HL-60 (cell line): ENCODE measurements at regions not wholly inside any gene's neighbourhood (a gene's known extent, or its start where the extent isn't known, plus 50 kb on each side); places are given as distances from the start of the nearest gene placed in this dataset.

Experiments
- GABPA ChIP-seq: IDR thresholded peaks from 2 replicates; pipeline ENCODE4 v1.6.1; 2012; ENCODE audit warnings: low read depth
- POLR2AphosphoS5 ChIP-seq: IDR thresholded peaks from 2 replicates; pipeline ENCODE4 v1.6.1; 2012; ENCODE audit warnings: low read depth
- REST ChIP-seq: IDR thresholded peaks from 2 replicates; pipeline ENCODE4 v1.6.1; 2012; ENCODE audit warnings: low read depth; ENCODE audit not compliant: insufficient replicate concordance
- SPI1 ChIP-seq: IDR thresholded peaks from 2 replicates; pipeline ENCODE4 v1.6.1; 2012; ENCODE audit warnings: low read depth, mild to moderate bottlenecking, borderline replicate concordance
- TF ChIP-seq, protein P1 (sequence below): IDR thresholded peaks from one replicate; pipeline ENCODE4 v1.5.1; 2011; ENCODE audit warnings: low read length, control low read depth, inconsistent platforms; ENCODE audit not compliant: insufficient read depth

- TF ChIP-seq, protein P1, sequence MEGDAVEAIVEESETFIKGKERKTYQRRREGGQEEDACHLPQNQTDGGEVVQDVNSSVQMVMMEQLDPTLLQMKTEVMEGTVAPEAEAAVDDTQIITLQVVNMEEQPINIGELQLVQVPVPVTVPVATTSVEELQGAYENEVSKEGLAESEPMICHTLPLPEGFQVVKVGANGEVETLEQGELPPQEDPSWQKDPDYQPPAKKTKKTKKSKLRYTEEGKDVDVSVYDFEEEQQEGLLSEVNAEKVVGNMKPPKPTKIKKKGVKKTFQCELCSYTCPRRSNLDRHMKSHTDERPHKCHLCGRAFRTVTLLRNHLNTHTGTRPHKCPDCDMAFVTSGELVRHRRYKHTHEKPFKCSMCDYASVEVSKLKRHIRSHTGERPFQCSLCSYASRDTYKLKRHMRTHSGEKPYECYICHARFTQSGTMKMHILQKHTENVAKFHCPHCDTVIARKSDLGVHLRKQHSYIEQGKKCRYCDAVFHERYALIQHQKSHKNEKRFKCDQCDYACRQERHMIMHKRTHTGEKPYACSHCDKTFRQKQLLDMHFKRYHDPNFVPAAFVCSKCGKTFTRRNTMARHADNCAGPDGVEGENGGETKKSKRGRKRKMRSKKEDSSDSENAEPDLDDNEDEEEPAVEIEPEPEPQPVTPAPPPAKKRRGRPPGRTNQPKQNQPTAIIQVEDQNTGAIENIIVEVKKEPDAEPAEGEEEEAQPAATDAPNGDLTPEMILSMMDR: no peak
- no peak for TF ChIP-seq GABPA
- TF ChIP-seq POLR2AphosphoS5: no peak
- TF ChIP-seq SPI1: no peak
- no peak for TF ChIP-seq REST
Measured at GRCh38 chr5:44236040-44236439, 153.2 kb downstream of the FGF10 start.
